HEK293 (cell line): ENCODE measurements at regions not wholly inside any gene's neighbourhood (a gene's known extent, or its start where the extent isn't known, plus 50 kb on each side); places are given as distances from the start of the nearest gene placed in this dataset.

Experiments used
- MEIS1 ChIP-seq: sonication (generic); formaldehyde crosslinking; IDR thresholded peaks from 2 replicates; pipeline ENCODE4 v1.8.1; 2022; ENCODE audit warnings: missing genetic modification reagents, mild to moderate bottlenecking, borderline replicate concordance
- ZBTB17 ChIP-seq: fragments of 450-650 bp; formaldehyde crosslinking; IDR thresholded peaks from 2 replicates; pipeline ENCODE4 v1.5.1; 2016; ENCODE audit warnings: missing biosample characterization, missing genetic modification characterization
- ZIC2 ChIP-seq: fragments of 450-650 bp; formaldehyde crosslinking; IDR thresholded peaks from 2 replicates; pipeline ENCODE4 v1.5.1; 2016; ENCODE audit warnings: missing biosample characterization, missing genetic modification characterization
- ZNF146 ChIP-seq: fragments of 450-650 bp; formaldehyde crosslinking; IDR thresholded peaks from 2 replicates; pipeline ENCODE4 v1.5.1; 2016; ENCODE audit warnings: missing biosample characterization, missing genetic modification characterization
- ZNF174 ChIP-seq: fragments of 450-650 bp; formaldehyde crosslinking; IDR thresholded peaks from 2 replicates; pipeline ENCODE4 v1.5.0; 2017; ENCODE audit warnings: missing biosample characterization, mild to moderate bottlenecking, missing genetic modification characterization
- ZNF24 ChIP-seq: fragments of 450-650 bp; formaldehyde crosslinking; IDR thresholded peaks from 2 replicates; pipeline ENCODE4 v1.5.1; 2016; ENCODE audit warnings: missing biosample characterization, missing genetic modification characterization
- ZNF311 ChIP-seq: fragments of 450-650 bp; formaldehyde crosslinking; IDR thresholded peaks from 2 replicates; pipeline ENCODE4 v1.5.1; 2017; ENCODE audit warnings: missing biosample characterization, missing genetic modification characterization, borderline replicate concordance
- ZNF404 ChIP-seq: fragments of 450-650 bp; formaldehyde crosslinking; IDR thresholded peaks from 2 replicates; pipeline ENCODE4 v1.5.1; 2017; ENCODE audit warnings: missing biosample characterization, missing genetic modification characterization
- ZNF416 ChIP-seq: fragments of 450-650 bp; formaldehyde crosslinking; IDR thresholded peaks from 2 replicates; pipeline ENCODE4 v1.5.1; 2016; ENCODE audit warnings: missing biosample characterization, missing genetic modification characterization
- ZNF423 ChIP-seq: fragments of 450-650 bp; formaldehyde crosslinking; IDR thresholded peaks from 2 replicates; pipeline ENCODE4 v1.5.1; 2016; ENCODE audit warnings: missing biosample characterization, missing genetic modification characterization
- ZNF560 ChIP-seq: fragments of 450-650 bp; formaldehyde crosslinking; IDR thresholded peaks from 2 replicates; pipeline ENCODE4 v1.5.1; 2017; ENCODE audit warnings: missing biosample characterization, missing genetic modification characterization, borderline replicate concordance
- TF ChIP-seq, protein P1 (sequence below): fragments of 450-650 bp; formaldehyde crosslinking; IDR thresholded peaks from 2 replicates; pipeline ENCODE4 v1.5.1; 2016; ENCODE audit warnings: missing biosample characterization, missing genetic modification characterization
- TF ChIP-seq, protein P2 (sequence below): fragments of 450-650 bp; formaldehyde crosslinking; IDR thresholded peaks from 2 replicates; pipeline ENCODE4 v1.5.1; 2016; ENCODE audit warnings: missing biosample characterization, missing genetic modification characterization
- TF ChIP-seq, protein P3 (sequence below): fragments of 450-650 bp; IDR thresholded peaks from 2 replicates; pipeline ENCODE4 v1.5.1; 2018; ENCODE audit warnings: missing biosample characterization, mild to moderate bottlenecking, missing genetic modification characterization

- TF ChIP-seq, protein P1, sequence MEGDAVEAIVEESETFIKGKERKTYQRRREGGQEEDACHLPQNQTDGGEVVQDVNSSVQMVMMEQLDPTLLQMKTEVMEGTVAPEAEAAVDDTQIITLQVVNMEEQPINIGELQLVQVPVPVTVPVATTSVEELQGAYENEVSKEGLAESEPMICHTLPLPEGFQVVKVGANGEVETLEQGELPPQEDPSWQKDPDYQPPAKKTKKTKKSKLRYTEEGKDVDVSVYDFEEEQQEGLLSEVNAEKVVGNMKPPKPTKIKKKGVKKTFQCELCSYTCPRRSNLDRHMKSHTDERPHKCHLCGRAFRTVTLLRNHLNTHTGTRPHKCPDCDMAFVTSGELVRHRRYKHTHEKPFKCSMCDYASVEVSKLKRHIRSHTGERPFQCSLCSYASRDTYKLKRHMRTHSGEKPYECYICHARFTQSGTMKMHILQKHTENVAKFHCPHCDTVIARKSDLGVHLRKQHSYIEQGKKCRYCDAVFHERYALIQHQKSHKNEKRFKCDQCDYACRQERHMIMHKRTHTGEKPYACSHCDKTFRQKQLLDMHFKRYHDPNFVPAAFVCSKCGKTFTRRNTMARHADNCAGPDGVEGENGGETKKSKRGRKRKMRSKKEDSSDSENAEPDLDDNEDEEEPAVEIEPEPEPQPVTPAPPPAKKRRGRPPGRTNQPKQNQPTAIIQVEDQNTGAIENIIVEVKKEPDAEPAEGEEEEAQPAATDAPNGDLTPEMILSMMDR (tag by site-specific recombination): no peak
- no peak for TF ChIP-seq ZNF24 (tag by site-specific recombination)
- TF ChIP-seq, protein P2, sequence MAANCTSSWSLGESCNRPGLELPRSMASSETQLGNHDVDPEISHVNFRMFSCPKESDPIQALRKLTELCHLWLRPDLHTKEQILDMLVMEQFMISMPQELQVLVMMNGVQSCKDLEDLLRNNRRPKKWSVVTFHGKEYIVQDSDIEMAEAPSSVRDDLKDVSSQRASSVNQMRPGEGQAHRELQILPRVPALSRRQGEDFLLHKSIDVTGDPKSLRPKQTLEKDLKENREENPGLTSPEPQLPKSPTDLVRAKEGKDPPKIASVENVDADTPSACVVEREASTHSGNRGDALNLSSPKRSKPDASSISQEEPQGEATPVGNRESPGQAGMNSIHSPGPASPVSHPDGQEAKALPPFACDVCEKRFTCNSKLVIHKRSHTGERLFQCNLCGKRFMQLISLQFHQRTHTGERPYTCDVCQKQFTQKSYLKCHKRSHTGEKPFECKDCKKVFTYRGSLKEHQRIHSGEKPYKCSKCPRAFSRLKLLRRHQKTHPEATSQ (tag by site-specific recombination): no peak
- no peak for TF ChIP-seq ZNF560 (tag by site-specific recombination)
- no peak for TF ChIP-seq ZNF174
- TF ChIP-seq ZBTB17 (tag by site-specific recombination): no peak
- TF ChIP-seq MEIS1 (CRISPR knock-in tag): no peak
- no peak for TF ChIP-seq ZNF311 (tag by site-specific recombination)
- no peak for TF ChIP-seq ZNF416 (tag by site-specific recombination)
- TF ChIP-seq ZNF423 (tag by site-specific recombination): no peak
- no peak for TF ChIP-seq ZNF146
- no peak for TF ChIP-seq ZIC2
- no peak for TF ChIP-seq ZNF404 (tag by site-specific recombination)
- TF ChIP-seq, protein P3, sequence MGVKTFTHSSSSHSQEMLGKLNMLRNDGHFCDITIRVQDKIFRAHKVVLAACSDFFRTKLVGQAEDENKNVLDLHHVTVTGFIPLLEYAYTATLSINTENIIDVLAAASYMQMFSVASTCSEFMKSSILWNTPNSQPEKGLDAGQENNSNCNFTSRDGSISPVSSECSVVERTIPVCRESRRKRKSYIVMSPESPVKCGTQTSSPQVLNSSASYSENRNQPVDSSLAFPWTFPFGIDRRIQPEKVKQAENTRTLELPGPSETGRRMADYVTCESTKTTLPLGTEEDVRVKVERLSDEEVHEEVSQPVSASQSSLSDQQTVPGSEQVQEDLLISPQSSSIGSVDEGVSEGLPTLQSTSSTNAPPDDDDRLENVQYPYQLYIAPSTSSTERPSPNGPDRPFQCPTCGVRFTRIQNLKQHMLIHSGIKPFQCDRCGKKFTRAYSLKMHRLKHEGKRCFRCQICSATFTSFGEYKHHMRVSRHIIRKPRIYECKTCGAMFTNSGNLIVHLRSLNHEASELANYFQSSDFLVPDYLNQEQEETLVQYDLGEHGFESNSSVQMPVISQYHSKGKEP: no peak
Observed at GRCh38 chr9:126149661-126150060, 177.0 kb upstream of the MVB12B start.
